Peyer's patch (tissue), 4 donors: ENCODE measurements at regions not wholly inside any gene's neighbourhood (a gene's known extent, or its start where the extent isn't known, plus 50 kb on each side); places are given as distances from the start of the nearest gene placed in this dataset.

ENCODE experiments used
- CTCF ChIP-seq, 6 experiments: fragments of 450-650 bp in 4 of 6; fragments of 200-600 bp in 2 of 6; sonication (generic) in 1 of 6; IDR thresholded peaks; one replicate each; pipeline ENCODE4 v1.5.1; 2017 to 2019; ENCODE audit warnings: antibody characterized with exemption in 6 of 6, mild to moderate bottlenecking in 3 of 6, moderate library complexity in 1 of 6
- POLR2A ChIP-seq, 2 donors: fragments of 450-650 bp; IDR thresholded peaks; one replicate each; pipeline ENCODE4 v1.5.1; 2017; ENCODE audit warnings: antibody characterized with exemption in 2 of 2, mild to moderate bottlenecking in 2 of 2, moderate library complexity in 2 of 2

GRCh38 chr11:25838918-25839625, 492.9 kb upstream of the ANO3 start:
- no peak for TF ChIP-seq CTCF (IDR thresholded peaks at IDR 0.05)
- TF ChIP-seq POLR2A (IDR thresholded peaks at IDR 0.05): no peak
